H9 (cell line): ENCODE measurements at regions not wholly inside any gene's neighbourhood (a gene's known extent, or its start where the extent isn't known, plus 50 kb on each side); places are given as distances from the start of the nearest gene placed in this dataset.
A peak's percentile ranks its signal among the peaks of the same experiment; 100 is the strongest.

ENCODE experiments used
- DNase-seq: peaks from one replicate; pipeline ENCODE4 v3.0.0-alpha.2; 2017
- H2AFZ ChIP-seq: one replicate; pipeline ENCODE4 v1.6.1; 2013; ENCODE audit warnings: mild to moderate bottlenecking, low read length, control low read depth, moderate library complexity
- H2AK5ac ChIP-seq: 2 replicates; pipeline ENCODE4 v1.6.1; 2013; ENCODE audit warnings: low read length, control low read depth, mixed read lengths; ENCODE audit not compliant: insufficient read length
- H2BK120ac ChIP-seq: one replicate; pipeline ENCODE4 v1.6.1; 2013; ENCODE audit warnings: low read depth, mild to moderate bottlenecking, low read length, control low read depth, inconsistent platforms; ENCODE audit not compliant: poor library complexity, severe bottlenecking
- H2BK12ac ChIP-seq: 2 replicates; pipeline ENCODE4 v1.6.1; 2013; ENCODE audit warnings: low read length, control low read depth, mixed read lengths, low read depth; ENCODE audit not compliant: insufficient read length
- H2BK15ac ChIP-seq: 2 replicates; pipeline ENCODE4 v1.6.1; 2013; ENCODE audit warnings: low read depth, low read length, control low read depth
- H2BK20ac ChIP-seq: one replicate; pipeline ENCODE4 v1.6.1; 2013; ENCODE audit warnings: low read depth, mild to moderate bottlenecking, low read length, control low read depth, inconsistent platforms; ENCODE audit not compliant: poor library complexity, severe bottlenecking
- H2BK5ac ChIP-seq: 2 replicates; pipeline ENCODE4 v1.6.1; 2013; ENCODE audit warnings: low read length, control low read depth, mixed read lengths; ENCODE audit not compliant: insufficient read length
- H3K14ac ChIP-seq: 2 replicates; pipeline ENCODE4 v1.6.1; 2013; ENCODE audit warnings: low read length, control low read depth; ENCODE audit not compliant: insufficient read depth
- H3K18ac ChIP-seq: 2 replicates; pipeline ENCODE4 v1.6.1; 2013; ENCODE audit warnings: low read depth, mild to moderate bottlenecking, mixed read lengths, low read length, control low read depth; ENCODE audit not compliant: insufficient read length
- H3K23ac ChIP-seq: 2 replicates; pipeline ENCODE4 v1.6.1; 2013; ENCODE audit warnings: low read length, control low read depth, mixed read lengths, low read depth; ENCODE audit not compliant: insufficient read length
- H3K23me2 ChIP-seq: 2 replicates; pipeline ENCODE4 v1.6.1; 2013; ENCODE audit warnings: low read depth, mild to moderate bottlenecking, mixed read lengths, low read length, control low read depth; ENCODE audit not compliant: insufficient read length, poor library complexity, severe bottlenecking
- H3K27ac ChIP-seq: 2 replicates; pipeline ENCODE4 v1.5.1; 2013; ENCODE audit warnings: low read length, control low read depth, mixed read lengths, low read depth; ENCODE audit not compliant: insufficient read length
- H3K27me3 ChIP-seq: 2 replicates; pipeline ENCODE4 v1.6.1; 2013; ENCODE audit warnings: low read length, control low read depth, inconsistent platforms; ENCODE audit not compliant: insufficient read depth
- H3K4ac ChIP-seq: 2 replicates; pipeline ENCODE4 v1.6.1; 2013; ENCODE audit warnings: low read depth, mild to moderate bottlenecking, control low read depth, inconsistent platforms, low read length, moderate library complexity
- H3K4me1 ChIP-seq: 2 replicates; pipeline ENCODE4 v1.6.1; 2013; ENCODE audit warnings: low read length, control low read depth, inconsistent platforms; ENCODE audit not compliant: insufficient read depth
- H3K4me2 ChIP-seq: 2 replicates; pipeline ENCODE4 v1.6.1; 2013; ENCODE audit warnings: low read length, control low read depth, mixed read lengths; ENCODE audit not compliant: insufficient read length, insufficient read depth
- H3K56ac ChIP-seq: 2 replicates; pipeline ENCODE4 v1.6.1; 2013; ENCODE audit warnings: low read depth, mild to moderate bottlenecking, mixed read lengths, low read length, control low read depth; ENCODE audit not compliant: insufficient read length
- H3K79me1 ChIP-seq: 2 replicates; pipeline ENCODE4 v1.6.1; 2013; ENCODE audit warnings: low read depth, mild to moderate bottlenecking, moderate library complexity, low read length, control low read depth, inconsistent platforms; ENCODE audit not compliant: insufficient read depth, poor library complexity, severe bottlenecking
- H3K79me2 ChIP-seq: 2 replicates; pipeline ENCODE4 v1.6.1; 2013; ENCODE audit warnings: low read length, control low read depth, inconsistent platforms; ENCODE audit not compliant: insufficient read depth
- H3K9ac ChIP-seq: 2 replicates; pipeline ENCODE4 v1.6.1; 2013; ENCODE audit warnings: low read length, control low read depth, mixed read lengths; ENCODE audit not compliant: insufficient read length; ENCODE audit errors: extremely low read depth
- H3K9me3 ChIP-seq: one replicate; pipeline ENCODE4 v1.6.1; 2013; ENCODE audit warnings: low read depth, low read length, inconsistent platforms; ENCODE audit not compliant: control insufficient read depth
- H3T11ph ChIP-seq: one replicate; pipeline ENCODE4 v1.6.1; 2013; ENCODE audit warnings: mild to moderate bottlenecking, low read length, control low read depth, inconsistent platforms
- H4K20me1 ChIP-seq: one replicate; pipeline ENCODE4 v1.6.1; 2013; ENCODE audit not compliant: control insufficient read depth, insufficient read length, insufficient read depth
- H4K5ac ChIP-seq: 2 replicates; pipeline ENCODE4 v1.6.1; 2013; ENCODE audit warnings: low read depth, mild to moderate bottlenecking, mixed read lengths, low read length, control low read depth; ENCODE audit not compliant: insufficient read length
- H4K8ac ChIP-seq: replicated peaks from 2 replicates; pipeline ENCODE4 v1.6.1; 2013; ENCODE audit warnings: low read length, control low read depth, mixed read lengths, low read depth; ENCODE audit not compliant: insufficient read length
- H4K91ac ChIP-seq: 2 replicates; pipeline ENCODE4 v1.6.1; 2013; ENCODE audit warnings: low read depth, mild to moderate bottlenecking, moderate library complexity, mixed read lengths, low read length, control low read depth; ENCODE audit not compliant: insufficient read length
- H3K27ac Mint-ChIP-seq, 3 experiments: 2 replicates in 2 of 3; 3 replicates in 1 of 3; pipeline ENCODE4 v1.8.0; 2020 to 2021; ENCODE audit warnings: mixed read lengths in 3 of 3, mild to moderate bottlenecking in 1 of 3, moderate library complexity in 1 of 3
- H3K27me3 Mint-ChIP-seq: 2 replicates; pipeline ENCODE4 v1.8.0; 2021; ENCODE audit warnings: low read depth, mild to moderate bottlenecking, moderate library complexity, mixed read lengths
- H3K36me3 Mint-ChIP-seq, 3 experiments: 2 replicates in 2 of 3; 3 replicates in 1 of 3; pipeline ENCODE4 v1.8.0; 2020 to 2021; ENCODE audit warnings: low read depth in 3 of 3, mixed read lengths in 3 of 3; ENCODE audit not compliant: insufficient read depth in 1 of 3
- H3K4me1 Mint-ChIP-seq, 2 experiments: 2 replicates each; pipeline ENCODE4 v1.8.0; 2020; ENCODE audit warnings: mixed read lengths in 2 of 2
- H3K4me3 Mint-ChIP-seq, 2 experiments: 2 replicates in 1 of 2; 3 replicates in 1 of 2; pipeline ENCODE4 v1.8.0; 2020 to 2021; ENCODE audit warnings: mild to moderate bottlenecking in 2 of 2, mixed read lengths in 2 of 2, moderate library complexity in 1 of 2
- H3K9me3 Mint-ChIP-seq, 2 experiments: 2 replicates in 1 of 2; 3 replicates in 1 of 2; pipeline ENCODE4 v1.8.0; 2020; ENCODE audit warnings: mild to moderate bottlenecking in 2 of 2, mixed read lengths in 2 of 2, moderate library complexity in 1 of 2
- WGBS: extraction: QIAGEN DNeasy Blood & Tissue Kit; methylation state at CpG from one replicate; pipeline ENCODE4 v1.1.7; 2013; ENCODE audit warnings: missing lambda C conversion rate, low lambda C conversion rate, mixed read lengths; ENCODE audit not compliant: insufficient read length; ENCODE audit errors: extremely low coverage; 5-methylcytosine and 5-hydroxymethylcytosine counted together
- TF ChIP-seq, protein P1 (sequence below): fragments of 200-600 bp; sonication (generic); conservative IDR thresholded peaks from 3 replicates; pipeline ENCODE4 v1.8.0; 2021; ENCODE audit warnings: antibody characterized with exemption, mild to moderate bottlenecking

DNA sequence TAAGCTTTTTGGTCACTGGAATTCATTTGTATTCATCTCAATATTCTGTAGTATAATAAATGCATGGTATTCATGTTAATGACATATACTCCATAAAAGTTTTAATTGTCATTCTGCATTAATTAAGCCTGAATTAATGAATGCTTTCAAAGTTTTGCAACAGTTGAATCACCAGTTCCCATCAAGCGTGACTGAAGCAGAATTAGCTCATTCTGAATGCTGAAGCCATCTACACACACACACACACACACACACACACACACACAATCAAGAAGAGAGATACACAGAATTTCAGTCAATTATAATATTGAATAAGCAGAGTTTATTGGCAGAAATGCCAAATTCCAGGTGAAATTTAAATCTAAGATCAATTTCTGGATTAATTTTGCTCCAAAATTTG lies 252.1 kb upstream of the KCNMB2 start:
- Histone ChIP-seq H3K79me1 (no peaks in the 10 kb centered on the region), H3K23ac (no peak overlapping the region), H4K5ac (no peak overlapping the region), H3K23me2 (no peaks in the 10 kb centered on the region), H3K27me3 (no peaks in the 10 kb centered on the region), H3K14ac (no peak overlapping the region), H3K4me2 (no peak overlapping the region), H2AFZ (no peak overlapping the region), H4K91ac (no peak overlapping the region), H3K18ac (no peak overlapping the region), H4K20me1 (no peaks in the 10 kb centered on the region), H3K79me2 (no peaks in the 10 kb centered on the region), H3K9ac (no peak overlapping the region), H3T11ph (no peak overlapping the region), H2BK20ac (no peak overlapping the region), H3K27ac (no peak overlapping the region), H2BK120ac (no peak overlapping the region), H4K8ac (no peak overlapping the region), H3K56ac (no peak overlapping the region), H2BK15ac (no peak overlapping the region), H3K9me3 (no peaks in the 10 kb centered on the region), H2BK5ac (no peak overlapping the region), H2AK5ac (no peak overlapping the region), H3K4me1 (no peaks in the 10 kb centered on the region), H3K4ac (no peak overlapping the region), H2BK12ac (no peak overlapping the region)
- Mint-ChIP-seq H3K9me3 (peaks cover 25 to 32% of the 10 kb centered on the region in 2 experiments), H3K36me3 (peaks cover 8 to 51% (median 15%) of the 10 kb centered on the region in 3 experiments), H3K27me3 (no peaks in the 10 kb centered on the region), H3K27ac (peak overlapping the region in 1 of 3 experiments; percentile 50; a peak in 1 of 7 replicates), H3K4me3 (no peak overlapping the region), H3K4me1 (peaks cover 13 to 16% of the 10 kb centered on the region in 2 experiments)
- WGBS = no CpG with 5 or more reads among the region's 1 CpG
- TF ChIP-seq, protein P1, sequence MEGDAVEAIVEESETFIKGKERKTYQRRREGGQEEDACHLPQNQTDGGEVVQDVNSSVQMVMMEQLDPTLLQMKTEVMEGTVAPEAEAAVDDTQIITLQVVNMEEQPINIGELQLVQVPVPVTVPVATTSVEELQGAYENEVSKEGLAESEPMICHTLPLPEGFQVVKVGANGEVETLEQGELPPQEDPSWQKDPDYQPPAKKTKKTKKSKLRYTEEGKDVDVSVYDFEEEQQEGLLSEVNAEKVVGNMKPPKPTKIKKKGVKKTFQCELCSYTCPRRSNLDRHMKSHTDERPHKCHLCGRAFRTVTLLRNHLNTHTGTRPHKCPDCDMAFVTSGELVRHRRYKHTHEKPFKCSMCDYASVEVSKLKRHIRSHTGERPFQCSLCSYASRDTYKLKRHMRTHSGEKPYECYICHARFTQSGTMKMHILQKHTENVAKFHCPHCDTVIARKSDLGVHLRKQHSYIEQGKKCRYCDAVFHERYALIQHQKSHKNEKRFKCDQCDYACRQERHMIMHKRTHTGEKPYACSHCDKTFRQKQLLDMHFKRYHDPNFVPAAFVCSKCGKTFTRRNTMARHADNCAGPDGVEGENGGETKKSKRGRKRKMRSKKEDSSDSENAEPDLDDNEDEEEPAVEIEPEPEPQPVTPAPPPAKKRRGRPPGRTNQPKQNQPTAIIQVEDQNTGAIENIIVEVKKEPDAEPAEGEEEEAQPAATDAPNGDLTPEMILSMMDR = no peak
- no peak for DNase-seq
